ENCODE measurements at regions not wholly inside any gene's neighbourhood (a gene's known extent, or its start where the extent isn't known, plus 50 kb on each side); places are given as distances from the start of the nearest gene placed in this dataset.

DNA sequence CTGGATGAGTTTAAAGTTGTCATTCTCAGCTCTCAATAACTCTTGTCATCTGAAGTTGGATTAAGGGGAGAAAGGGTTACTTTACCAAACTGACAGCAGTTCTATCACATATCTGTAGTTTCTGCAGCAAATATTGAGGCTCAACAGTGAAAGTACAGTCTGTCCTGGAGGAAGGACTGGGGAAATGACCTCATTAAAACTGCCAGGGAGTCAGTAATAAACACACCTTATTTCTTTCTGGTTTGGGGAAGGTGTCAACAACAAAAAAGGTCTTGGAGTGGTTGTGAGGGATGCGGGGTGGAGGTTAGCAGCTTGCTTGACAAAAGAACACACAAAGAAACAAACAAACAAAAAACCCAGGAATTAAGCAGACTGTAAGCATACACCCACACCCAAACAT, 1418.0 kb downstream of the STIM2 start:
- no peaks in the 10 kb centered on the region for H3K36me3 ChIP-seq (ENCODE audit: control insufficient read depth in 2 of 2, insufficient read depth in 2 of 2, low read length in 1 of 2)
- no peaks in the 10 kb centered on the region for H3K9me3 ChIP-seq (replicated peaks; ENCODE audit: control insufficient read depth, insufficient read depth, low read length)
- H3K27ac ChIP-seq (ENCODE audit: control insufficient read depth, insufficient read depth), result no peak overlapping the region
- no peaks in the 10 kb centered on the region for H3K27me3 ChIP-seq (replicated peaks in 1 of 2; ENCODE audit: control insufficient read depth in 2 of 2, insufficient read depth in 2 of 2, low read length in 1 of 2)
- H4K20me1 ChIP-seq (ENCODE audit: control insufficient read depth, insufficient read depth), result no peaks in the 10 kb centered on the region
- FAIRE-seq (no peak), DNase-seq (ENCODE audit: low read depth, low spot score) (no peak), ATAC-seq (no peak)
- BruUV-seq (replicated peaks), result no TSS peak
- SMC1A ChIA-PET (ENCODE audit: uncharacterized antibody, unreplicated experiment), result interaction anchor here (1.2 to 3.3 kb wide), 2 partner anchors 25 to 32 kb away, joined by 4 to 9 read pairs; no protein-coding TSS in a partner anchor
- intact Hi-C loops (cut with micrococcal nuclease; ENCODE audit: unreplicated experiment), result no loop called here
- no peak overlapping the region for H3K4me3 ChIP-seq
- WGBS (ENCODE audit: insufficient coverage, insufficient replicate concordance, low lambda C conversion rate, missing lambda C conversion rate), result 0% methylated on average over 1 of the region's 1 CpG
- in situ Hi-C loops (cut with MboI), result no loop called here
- H3K4me2 ChIP-seq (ENCODE audit: control insufficient read depth, insufficient read depth), result no peak overlapping the region
- CTCF ChIA-PET, result interaction anchor here (0.8 kb wide), 1 partner anchor 53 kb away, joined by 3 read pairs; no protein-coding TSS in a partner anchor
- no peaks in the 10 kb centered on the region for H3K4me1 ChIP-seq (ENCODE audit: control insufficient read depth, insufficient read depth, low read length)
- POLR2A ChIA-PET, result no interaction called here
- TF ChIP-seq TCF3 (IDR thresholded peaks at IDR 0.05; ENCODE audit: borderline replicate concordance, insufficient read depth, low read depth, low read length) (no peak), SREBF2 (IDR thresholded peaks at IDR 0.05; ENCODE audit: low read length) (no peak)
- no peaks in the 10 kb centered on the region for H3K79me2 ChIP-seq (ENCODE audit: control insufficient read depth, insufficient read depth, low read length)
- no peak overlapping the region for H3K9ac ChIP-seq (ENCODE audit: control insufficient read depth, insufficient read depth, low read length)
- RAD21 ChIA-PET (ENCODE audit: unreplicated experiment), result interaction anchor here (1.5 kb wide), 1 partner anchor 106 kb away, joined by 3 read pairs; no protein-coding TSS in a partner anchor
- H2AFZ ChIP-seq (ENCODE audit: control insufficient read depth, low read depth, low read length), result no peak overlapping the region

DNA sequence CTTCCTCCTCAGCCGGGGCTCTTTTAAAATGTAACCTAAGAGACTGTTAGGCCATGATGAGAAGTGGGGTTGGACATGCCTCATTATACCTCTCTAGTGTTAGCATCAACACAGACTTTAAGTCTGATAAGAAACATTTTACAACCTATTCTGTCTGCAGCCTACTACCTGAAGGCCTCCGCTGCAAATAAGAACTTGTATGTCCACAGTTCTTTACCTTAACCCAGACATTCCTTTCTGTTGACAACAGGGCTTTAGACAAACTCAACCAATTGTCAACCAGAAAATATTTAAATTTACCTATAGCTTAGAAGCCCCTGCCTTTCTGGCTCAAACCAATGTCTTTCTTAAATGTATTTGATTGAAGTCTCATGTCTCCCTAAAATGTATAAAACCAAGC, 1418.6 kb downstream of the STIM2 start:
- no peaks in the 10 kb centered on the region for H3K36me3 ChIP-seq (ENCODE audit: control insufficient read depth in 2 of 2, insufficient read depth in 2 of 2, low read length in 1 of 2)
- H3K9ac ChIP-seq (ENCODE audit: control insufficient read depth, insufficient read depth, low read length), result no peak overlapping the region
- in situ Hi-C loops (cut with MboI), result no loop called here
- FAIRE-seq (no peak), ATAC-seq (no peak), DNase-seq (ENCODE audit: low read depth, low spot score) (no peak)
- H4K20me1 ChIP-seq (ENCODE audit: control insufficient read depth, insufficient read depth), result no peaks in the 10 kb centered on the region
- H2AFZ ChIP-seq (ENCODE audit: control insufficient read depth, low read depth, low read length), result no peak overlapping the region
- no peaks in the 10 kb centered on the region for H3K4me1 ChIP-seq (ENCODE audit: control insufficient read depth, insufficient read depth, low read length)
- no peaks in the 10 kb centered on the region for H3K9me3 ChIP-seq (replicated peaks; ENCODE audit: control insufficient read depth, insufficient read depth, low read length)
- WGBS (ENCODE audit: insufficient coverage, insufficient replicate concordance, low lambda C conversion rate, missing lambda C conversion rate), result 22% methylated on average over 2 of the region's 2 CpGs
- intact Hi-C loops (cut with micrococcal nuclease; ENCODE audit: unreplicated experiment), result no loop called here
- no peak overlapping the region for H3K27ac ChIP-seq (ENCODE audit: control insufficient read depth, insufficient read depth)
- BruUV-seq (replicated peaks), result no TSS peak
- ChIA-PET POLR2A (no interaction called here), SMC1A (ENCODE audit: uncharacterized antibody, unreplicated experiment) (interaction anchor here (1.2 to 3.3 kb wide), 3 partner anchors 26 to 53 kb away, joined by 4 to 9 read pairs (median 4); no protein-coding TSS in a partner anchor), CTCF (interaction anchor here (0.8 to 1.4 kb wide), 2 partner anchors 13 to 52 kb away, joined by 3 read pairs; no protein-coding TSS in a partner anchor), RAD21 (ENCODE audit: unreplicated experiment) (interaction anchor here (1.5 kb wide), 2 partner anchors 12 to 106 kb away, joined by 3 to 4 read pairs; no protein-coding TSS in a partner anchor)
- H3K4me2 ChIP-seq (ENCODE audit: control insufficient read depth, insufficient read depth), result no peak overlapping the region
- no peaks in the 10 kb centered on the region for H3K27me3 ChIP-seq (replicated peaks in 1 of 2; ENCODE audit: control insufficient read depth in 2 of 2, insufficient read depth in 2 of 2, low read length in 1 of 2)
- H3K4me3 ChIP-seq, result no peak overlapping the region
- no peaks in the 10 kb centered on the region for H3K79me2 ChIP-seq (ENCODE audit: control insufficient read depth, insufficient read depth, low read length)
- TF ChIP-seq ZNF384 (IDR thresholded peaks at IDR 0.05; ENCODE audit: borderline replicate concordance, low read depth, low read length), result no peak
- TF ChIP-seq ZNF217 (IDR thresholded peaks at IDR 0.05), result no peak
- no peak for TF ChIP-seq PAX8 (IDR thresholded peaks at IDR 0.05)
- no peak for TF ChIP-seq TCF7 (IDR thresholded peaks at IDR 0.05; ENCODE audit: borderline replicate concordance)
- TF ChIP-seq PML (IDR thresholded peaks at IDR 0.05; ENCODE audit: low read length), result no peak
- TF ChIP-seq ATF2 (IDR thresholded peaks at IDR 0.05; ENCODE audit: low read length), result no peak
- no peak for TF ChIP-seq SREBF2 (IDR thresholded peaks at IDR 0.05; ENCODE audit: low read length)
- no peak for TF ChIP-seq KLF5 (IDR thresholded peaks at IDR 0.05; ENCODE audit: partially characterized antibody)
- TF ChIP-seq MTA3 (IDR thresholded peaks at IDR 0.05; ENCODE audit: borderline replicate concordance, low read length), result no peak
- TF ChIP-seq ZSCAN29 (IDR thresholded peaks at IDR 0.05), result no peak
- TF ChIP-seq RELB (IDR thresholded peaks at IDR 0.05; ENCODE audit: low read depth), result no peak
- no peak for TF ChIP-seq CREM (IDR thresholded peaks at IDR 0.05; ENCODE audit: low read depth)
- TF ChIP-seq ETV6 (conservative IDR thresholded peaks at IDR 0.05 in 1 of 2, IDR thresholded peaks at IDR 0.05 in 1 of 2; ENCODE audit: borderline replicate concordance in 1 of 2, low read depth in 1 of 2), result no peak
- no peak for TF ChIP-seq HDAC2 (IDR thresholded peaks at IDR 0.05)
- TF ChIP-seq CREB1 (IDR thresholded peaks at IDR 0.05; ENCODE audit: low read depth), result no peak
- TF ChIP-seq NR2C2 (IDR thresholded peaks at IDR 0.05; ENCODE audit: borderline replicate concordance, control insufficient read depth, insufficient read length, low read depth), result no peak

All from GM12878 (cell line).